ENCODE measurements at regions not wholly inside any gene's neighbourhood (a gene's known extent, or its start where the extent isn't known, plus 50 kb on each side); places are given as distances from the start of the nearest gene placed in this dataset.
"Not testable (repeated sequence)": the region's sequence is repeated elsewhere in the genome, so short reads cannot be mapped to it uniquely, and the experiment has no call there.

- not testable (repeated sequence) for TF ChIP-seq CTCF (IDR thresholded peaks at IDR 0.05; ENCODE audit: extremely low read depth in 1 of 2, insufficient read depth in 1 of 2, low read depth in 1 of 2, low read length in 2 of 2); EZH2 (IDR thresholded peaks at IDR 0.05; ENCODE audit: borderline replicate concordance, low read depth, low read length, severe bottlenecking); MAX (IDR thresholded peaks at IDR 0.05; ENCODE audit: insufficient read depth, insufficient read length); MYC (IDR thresholded peaks at IDR 0.05; ENCODE audit: low read depth, low read length); JUN (IDR thresholded peaks at IDR 0.05; ENCODE audit: borderline replicate concordance, insufficient read depth, insufficient read length, low read depth)
These were observed 132.3 kb upstream of the TP53TG3D start for GRCh38 chr16:32120779-32121178.
